Pancreas (tissue), 10 donors: ENCODE measurements at regions not wholly inside any gene's neighbourhood (a gene's known extent, or its start where the extent isn't known, plus 50 kb on each side); places are given as distances from the start of the nearest gene placed in this dataset.

Experiments
- ATAC-seq, 4 donors: fragments of 200-7000 bp; cut with Tn5 transposase; one replicate each; pipeline versions ENCODE4 v1.8.0 to v1.9.1; 2020; ENCODE audit warnings: mild to moderate bottlenecking in 4 of 4, moderate library complexity in 4 of 4
- DNase-seq, 6 donors: peaks; one replicate each; pipeline ENCODE4 v3.0.0-alpha.2; 2020
- FAIRE-seq: peaks from 2 replicates; lab custom pipeline; 2012; peaks lifted over from hg19 to GRCh38; lab: Jason Lieb, UNC
- H3K27ac ChIP-seq, 4 donors: fragments of 200-600 bp; sonication (generic); 1 replicate in 3 of 4; 2 replicates in 1 of 4; pipeline versions ENCODE4 v1.5.0 to v1.8.0; 2020
- H3K27me3 ChIP-seq, 4 donors: fragments of 200-600 bp; one replicate each; pipeline ENCODE4 v1.8.0; 2021
- H3K36me3 ChIP-seq, 3 donors: fragments of 200-600 bp; sonication (generic) in 1 of 3; one replicate each; pipeline versions ENCODE4 v1.5.0 to v1.8.0; 2020 to 2021
- H3K4me1 ChIP-seq, 3 donors: fragments of 200-600 bp; one replicate each; pipeline ENCODE4 v1.8.0; 2021
- H3K4me3 ChIP-seq, 4 donors: fragments of 200-600 bp; sonication (generic) in 2 of 4; one replicate each; pipeline versions ENCODE4 v1.5.0 to v1.8.0; 2020 to 2021
- H3K9me3 ChIP-seq, 4 donors: fragments of 200-600 bp; one replicate each; pipeline ENCODE4 v1.8.0; 2021
- CTCF ChIP-seq, 4 donors: fragments of 200-600 bp; sonication (generic) in 3 of 4; IDR thresholded peaks; one replicate each; pipeline versions ENCODE4 v1.5.0 to v1.8.0; 2021; ENCODE audit warnings: antibody characterized with exemption in 4 of 4
- WGBS, 2 donors: extraction: QIAGEN DNeasy Blood & Tissue Kit; methylation state at CpG; one replicate each; pipeline ENCODE4 v1.1.7; 2013; 5-methylcytosine and 5-hydroxymethylcytosine counted together
- intact Hi-C, 3 donors: fragments of 100-400 bp; cut with DNase I; formaldehyde crosslinking; loops; one replicate each; pipeline versions ENCODE4 v1.11.1 to v1.14.2; 2022
- donor health status: healthy with polysubstance abuse.
- donor health status: DM: no; HTN: no; CAD: no; lungs with moderate emphysema.
- donor health status: DM: no; HTN: no; CAD: no.
- donor health status: control.
- donor health status: control.
- donor health status: Bipolar disorder and iron deficiency.
- donor health status: DM: yes; HTN: yes; CAD: no.
- donor health status: DM: no; HTN: no; CAD: no.
- donor health status: DM: no; HTN: no; CAD: no.
- donor health status: DM: yes; HTN: yes; CAD: no.

GRCh38 chr6:74690365-74690764 lies 515.5 kb downstream of the COL12A1 start:
- no peak for DNase-seq
- FAIRE-seq, result no peak
- H3K9me3 ChIP-seq, result no peaks in the 10 kb centered on the region
- ATAC-seq, result no peak
- H3K36me3 ChIP-seq, result no peaks in the 10 kb centered on the region
- WGBS, 2 donors, result 85 to 90% methylated on average over 2 of the region's 2 CpGs
- intact Hi-C loops, result no loop called here
- no peak for TF ChIP-seq CTCF (IDR thresholded peaks at IDR 0.05)
- no peaks in the 10 kb centered on the region for H3K27me3 ChIP-seq
- no peaks in the 10 kb centered on the region for H3K4me1 ChIP-seq
- H3K27ac ChIP-seq, result no peak overlapping the region
- H3K4me3 ChIP-seq, result no peak overlapping the region

GRCh38 chr6:74689601-74690000 lies 516.3 kb downstream of the COL12A1 start:
- Histone ChIP-seq H3K36me3 (no peaks in the 10 kb centered on the region), H3K27ac (no peak overlapping the region), H3K4me1 (no peaks in the 10 kb centered on the region), H3K27me3 (no peaks in the 10 kb centered on the region), H3K9me3 (no peaks in the 10 kb centered on the region), H3K4me3 (no peak overlapping the region)
- no peak for FAIRE-seq
- intact Hi-C loops, result no loop called here
- no peak for TF ChIP-seq CTCF (IDR thresholded peaks at IDR 0.05)
- 63 to 68% methylated on average over 2 of the region's 2 CpGs for WGBS, 2 donors
- ATAC-seq, result no peak
- no peak for DNase-seq

GRCh38 chr6:74677463-74677862 lies 528.4 kb downstream of the COL12A1 start:
- no peaks in the 10 kb centered on the region for H3K9me3 ChIP-seq
- ATAC-seq (no peak), FAIRE-seq (no peak), DNase-seq (no peak)
- no peaks in the 10 kb centered on the region for H3K36me3 ChIP-seq
- no peaks in the 10 kb centered on the region for H3K27me3 ChIP-seq
- H3K4me1 ChIP-seq, result no peaks in the 10 kb centered on the region
- intact Hi-C loops, result no loop called here
- no peak overlapping the region for H3K4me3 ChIP-seq
- WGBS, 2 donors, result 48 to 93% methylated on average over 1 of the region's 1 CpG
- no peak for TF ChIP-seq CTCF (IDR thresholded peaks at IDR 0.05)
- no peak overlapping the region for H3K27ac ChIP-seq

- FAIRE-seq (no peak), ATAC-seq (no peak), DNase-seq (no peak)
- no peak overlapping the region for H3K4me3 ChIP-seq
- intact Hi-C loops, result no loop called here
- TF ChIP-seq CTCF (IDR thresholded peaks at IDR 0.05), result no peak
- no peaks in the 10 kb centered on the region for H3K27me3 ChIP-seq
- no peaks in the 10 kb centered on the region for H3K9me3 ChIP-seq
- H3K27ac ChIP-seq, result no peak overlapping the region
- WGBS, 2 donors, result 40 to 65% methylated on average over 1 of the region's 1 CpG
- H3K4me1 ChIP-seq, result no peaks in the 10 kb centered on the region
- no peaks in the 10 kb centered on the region for H3K36me3 ChIP-seq
Measured at GRCh38 chr6:74676906-74677305, 528.9 kb downstream of the COL12A1 start.

GRCh38 chr6:74674377-74674776 lies 531.5 kb downstream of the COL12A1 start:
- TF ChIP-seq CTCF (IDR thresholded peaks at IDR 0.05), result no peak
- Histone ChIP-seq H3K27ac (no peak overlapping the region), H3K4me3 (no peak overlapping the region), H3K9me3 (no peaks in the 10 kb centered on the region), H3K4me1 (no peaks in the 10 kb centered on the region), H3K27me3 (no peaks in the 10 kb centered on the region), H3K36me3 (no peaks in the 10 kb centered on the region)
- intact Hi-C loops, result no loop called here
- DNase-seq, result no peak
- FAIRE-seq, result no peak
- no peak for ATAC-seq
